ENCODE measurements at regions not wholly inside any gene's neighbourhood (a gene's known extent, or its start where the extent isn't known, plus 50 kb on each side); places are given as distances from the start of the nearest gene placed in this dataset.

- TF ChIP-seq, protein P1, sequence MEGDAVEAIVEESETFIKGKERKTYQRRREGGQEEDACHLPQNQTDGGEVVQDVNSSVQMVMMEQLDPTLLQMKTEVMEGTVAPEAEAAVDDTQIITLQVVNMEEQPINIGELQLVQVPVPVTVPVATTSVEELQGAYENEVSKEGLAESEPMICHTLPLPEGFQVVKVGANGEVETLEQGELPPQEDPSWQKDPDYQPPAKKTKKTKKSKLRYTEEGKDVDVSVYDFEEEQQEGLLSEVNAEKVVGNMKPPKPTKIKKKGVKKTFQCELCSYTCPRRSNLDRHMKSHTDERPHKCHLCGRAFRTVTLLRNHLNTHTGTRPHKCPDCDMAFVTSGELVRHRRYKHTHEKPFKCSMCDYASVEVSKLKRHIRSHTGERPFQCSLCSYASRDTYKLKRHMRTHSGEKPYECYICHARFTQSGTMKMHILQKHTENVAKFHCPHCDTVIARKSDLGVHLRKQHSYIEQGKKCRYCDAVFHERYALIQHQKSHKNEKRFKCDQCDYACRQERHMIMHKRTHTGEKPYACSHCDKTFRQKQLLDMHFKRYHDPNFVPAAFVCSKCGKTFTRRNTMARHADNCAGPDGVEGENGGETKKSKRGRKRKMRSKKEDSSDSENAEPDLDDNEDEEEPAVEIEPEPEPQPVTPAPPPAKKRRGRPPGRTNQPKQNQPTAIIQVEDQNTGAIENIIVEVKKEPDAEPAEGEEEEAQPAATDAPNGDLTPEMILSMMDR (IDR thresholded peaks at IDR 0.05) = no peak
- no peak for TF ChIP-seq POLR2A (IDR thresholded peaks at IDR 0.05)
These were observed 74.1 kb upstream of the GLI2 start for GRCh38 chr2:120661551-120661950.
